ENCODE measurements at regions not wholly inside any gene's neighbourhood (a gene's known extent, or its start where the extent isn't known, plus 50 kb on each side); places are given as distances from the start of the nearest gene placed in this dataset.

DNA sequence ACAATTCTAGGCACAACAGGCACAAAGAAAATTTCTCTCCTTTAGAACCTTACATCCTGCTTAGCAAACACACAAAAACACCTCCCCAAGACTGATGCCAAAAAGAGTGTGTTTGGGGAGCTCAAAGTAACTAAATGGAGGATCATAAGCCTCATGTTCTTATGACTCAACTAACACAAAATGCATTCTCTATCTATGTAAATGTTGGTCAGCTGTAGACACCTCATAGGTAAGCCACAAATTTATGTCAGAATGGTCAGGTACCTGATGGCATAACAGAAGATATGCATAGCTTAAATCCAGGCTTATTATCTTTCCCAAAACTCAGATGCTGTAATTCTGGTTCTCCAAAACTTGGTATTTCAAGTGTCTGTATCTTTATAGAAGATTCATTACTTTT is 315.1 kb downstream of the C7orf25 start:
- H3K36me3 ChIP-seq: no peaks in the 10 kb centered on the region
- H3K27ac ChIP-seq: no peak overlapping the region
- no peaks in the 10 kb centered on the region for H3K9me3 ChIP-seq
- no peaks in the 10 kb centered on the region for H3K27me3 ChIP-seq
- TF ChIP-seq POLR2A (IDR thresholded peaks at IDR 0.05) (no peak), EP300 (IDR thresholded peaks at IDR 0.05) (no peak), POLR2AphosphoS5 (IDR thresholded peaks at IDR 0.05) (no peak)
- TF ChIP-seq, protein P1, sequence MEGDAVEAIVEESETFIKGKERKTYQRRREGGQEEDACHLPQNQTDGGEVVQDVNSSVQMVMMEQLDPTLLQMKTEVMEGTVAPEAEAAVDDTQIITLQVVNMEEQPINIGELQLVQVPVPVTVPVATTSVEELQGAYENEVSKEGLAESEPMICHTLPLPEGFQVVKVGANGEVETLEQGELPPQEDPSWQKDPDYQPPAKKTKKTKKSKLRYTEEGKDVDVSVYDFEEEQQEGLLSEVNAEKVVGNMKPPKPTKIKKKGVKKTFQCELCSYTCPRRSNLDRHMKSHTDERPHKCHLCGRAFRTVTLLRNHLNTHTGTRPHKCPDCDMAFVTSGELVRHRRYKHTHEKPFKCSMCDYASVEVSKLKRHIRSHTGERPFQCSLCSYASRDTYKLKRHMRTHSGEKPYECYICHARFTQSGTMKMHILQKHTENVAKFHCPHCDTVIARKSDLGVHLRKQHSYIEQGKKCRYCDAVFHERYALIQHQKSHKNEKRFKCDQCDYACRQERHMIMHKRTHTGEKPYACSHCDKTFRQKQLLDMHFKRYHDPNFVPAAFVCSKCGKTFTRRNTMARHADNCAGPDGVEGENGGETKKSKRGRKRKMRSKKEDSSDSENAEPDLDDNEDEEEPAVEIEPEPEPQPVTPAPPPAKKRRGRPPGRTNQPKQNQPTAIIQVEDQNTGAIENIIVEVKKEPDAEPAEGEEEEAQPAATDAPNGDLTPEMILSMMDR (IDR thresholded peaks at IDR 0.05): no peak
- no peak overlapping the region for H3K4me3 ChIP-seq
- no peak for DNase-seq (ENCODE audit: low spot score in 2 of 2)
- no peaks in the 10 kb centered on the region for H3K4me1 ChIP-seq

- H3K36me3 ChIP-seq: no peaks in the 10 kb centered on the region
- no peak for DNase-seq (ENCODE audit: low spot score in 2 of 2)
- H3K27me3 ChIP-seq: no peaks in the 10 kb centered on the region
- 92% methylated on average over 3 of the region's 3 CpGs for WGBS
- no peak overlapping the region for H3K4me3 ChIP-seq
- no peaks in the 10 kb centered on the region for H3K9me3 ChIP-seq
- no peak overlapping the region for H3K27ac ChIP-seq
- TF ChIP-seq POLR2A (IDR thresholded peaks at IDR 0.05) (no peak), POLR2AphosphoS5 (IDR thresholded peaks at IDR 0.05) (no peak), EP300 (IDR thresholded peaks at IDR 0.05) (no peak)
- TF ChIP-seq, protein P1 (IDR thresholded peaks at IDR 0.05): no peak
- H3K4me1 ChIP-seq: no peaks in the 10 kb centered on the region
Measured at GRCh38 chr7:42593860-42594259, 318.0 kb downstream of the C7orf25 start.

- Histone ChIP-seq H3K4me3 (no peak overlapping the region), H3K27me3 (no peaks in the 10 kb centered on the region), H3K27ac (no peak overlapping the region), H3K36me3 (no peaks in the 10 kb centered on the region), H3K4me1 (no peaks in the 10 kb centered on the region), H3K9me3 (no peaks in the 10 kb centered on the region)
- DNase-seq (ENCODE audit: low spot score in 2 of 2): no peak
- 73% methylated on average over 2 of the region's 2 CpGs for WGBS
- TF ChIP-seq POLR2AphosphoS5 (IDR thresholded peaks at IDR 0.05) (no peak), EP300 (IDR thresholded peaks at IDR 0.05) (no peak), POLR2A (IDR thresholded peaks at IDR 0.05) (no peak)
- TF ChIP-seq, protein P1 (IDR thresholded peaks at IDR 0.05): no peak
Measured at GRCh38 chr7:42590771-42591310, 321.0 kb downstream of the C7orf25 start.

GRCh38 chr7:42588876-42589275 is 323.0 kb downstream of the C7orf25 start:
- TF ChIP-seq POLR2AphosphoS5 (IDR thresholded peaks at IDR 0.05): no peak
- TF ChIP-seq, protein P1 (IDR thresholded peaks at IDR 0.05): no peak
- TF ChIP-seq EP300 (IDR thresholded peaks at IDR 0.05): no peak
- TF ChIP-seq POLR2A (IDR thresholded peaks at IDR 0.05): no peak
- Histone ChIP-seq H3K27ac (no peak overlapping the region), H3K27me3 (no peaks in the 10 kb centered on the region), H3K4me1 (no peaks in the 10 kb centered on the region), H3K36me3 (no peaks in the 10 kb centered on the region), H3K9me3 (no peaks in the 10 kb centered on the region), H3K4me3 (no peak overlapping the region)
- no peak for DNase-seq (ENCODE audit: low spot score in 2 of 2)

DNA sequence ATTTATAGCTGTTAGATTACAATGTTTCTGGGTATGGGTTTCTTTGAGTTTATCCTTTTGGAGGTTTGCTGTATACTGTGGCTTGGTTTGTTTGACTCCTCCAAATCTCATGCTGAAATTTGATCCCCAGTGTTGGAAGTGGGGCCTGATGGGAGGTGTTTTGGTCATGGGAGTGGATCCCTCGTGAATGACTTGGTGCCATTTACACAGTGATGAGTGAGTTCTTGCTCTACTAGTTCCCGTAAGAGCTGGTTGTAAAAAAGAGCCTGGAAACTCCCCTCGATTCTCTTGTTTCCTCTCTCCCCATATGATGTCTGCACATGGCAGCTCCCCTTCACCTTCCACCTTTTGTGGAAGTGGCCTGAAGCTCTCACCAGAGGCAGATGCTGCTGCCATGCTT is 324.1 kb downstream of the C7orf25 start:
- 57% methylated on average over 3 of the region's 3 CpGs for WGBS
- Histone ChIP-seq H3K4me1 (no peaks in the 10 kb centered on the region), H3K27me3 (no peaks in the 10 kb centered on the region), H3K27ac (no peak overlapping the region), H3K9me3 (no peaks in the 10 kb centered on the region), H3K36me3 (no peaks in the 10 kb centered on the region), H3K4me3 (no peak overlapping the region)
- no peak for DNase-seq (ENCODE audit: low spot score in 2 of 2)
- TF ChIP-seq EP300 (IDR thresholded peaks at IDR 0.05) (no peak), POLR2AphosphoS5 (IDR thresholded peaks at IDR 0.05) (no peak), POLR2A (IDR thresholded peaks at IDR 0.05) (no peak)
- TF ChIP-seq, protein P1 (IDR thresholded peaks at IDR 0.05): no peak

All from suprapubic skin (tissue), 4 donors.